Lung (tissue), 11 donors: ENCODE measurements at regions not wholly inside any gene's neighbourhood (a gene's known extent, or its start where the extent isn't known, plus 50 kb on each side); places are given as distances from the start of the nearest gene placed in this dataset.

Experiments used
- ATAC-seq: fragments of 200-7000 bp; cut with Tn5 transposase; one replicate; pipeline ENCODE4 v1.9.1; 2020; ENCODE audit warnings: moderate number of reproducible peaks; ENCODE audit not compliant: insufficient read depth, low FRiP score
- DNase-seq, 3 donors: peaks; one replicate each; pipeline ENCODE4 v3.0.0-alpha.2; 2013 to 2017
- H3K27ac ChIP-seq, 2 donors: one replicate each; pipeline ENCODE4 v1.5.1; 2013; ENCODE audit warnings: mild to moderate bottlenecking in 2 of 2, moderate library complexity in 2 of 2, control low read depth in 1 of 2, inconsistent platforms in 1 of 2, low read depth in 1 of 2, low read length in 1 of 2
- H3K27me3 ChIP-seq, 3 donors: one replicate each; pipeline ENCODE4 v1.5.1; 2013; ENCODE audit warnings: low read length in 2 of 3; ENCODE audit not compliant: control insufficient read depth in 3 of 3, insufficient read depth in 3 of 3
- H3K36me3 ChIP-seq, 4 donors: one replicate each; pipeline ENCODE4 v1.5.1; 2013; ENCODE audit warnings: low read length in 4 of 4, mild to moderate bottlenecking in 1 of 4, moderate library complexity in 1 of 4; ENCODE audit not compliant: control insufficient read depth in 4 of 4, insufficient read depth in 4 of 4
- H3K4me1 ChIP-seq, 5 donors: one replicate each; pipeline ENCODE4 v1.5.1; 2013; ENCODE audit warnings: low read length in 5 of 5, mild to moderate bottlenecking in 2 of 5, moderate library complexity in 1 of 5; ENCODE audit not compliant: control insufficient read depth in 5 of 5, insufficient read depth in 5 of 5
- H3K4me3 ChIP-seq: one replicate; pipeline ENCODE4 v1.5.1; 2013; ENCODE audit warnings: mild to moderate bottlenecking, control low read depth, moderate library complexity
- H3K9ac ChIP-seq, 2 donors: one replicate each; pipeline ENCODE4 v1.5.1; 2013; ENCODE audit warnings: low read length in 2 of 2, control low read depth in 1 of 2; ENCODE audit not compliant: insufficient read depth in 1 of 2
- H3K9me3 ChIP-seq, 4 donors: one replicate each; pipeline ENCODE4 v1.5.1; 2013; ENCODE audit warnings: low read length in 3 of 4, mild to moderate bottlenecking in 1 of 4, moderate library complexity in 1 of 4; ENCODE audit not compliant: control insufficient read depth in 4 of 4, insufficient read depth in 3 of 4
- WGBS, 2 donors: extraction: QIAGEN DNeasy Blood & Tissue Kit; methylation state at CpG; one replicate each; pipeline ENCODE4 v1.1.7; 2013; 5-methylcytosine and 5-hydroxymethylcytosine counted together
- TF ChIP-seq, protein P1 (sequence below): IDR thresholded peaks from 2 replicates; pipeline ENCODE4 v1.5.1; 2012; ENCODE audit warnings: mild to moderate bottlenecking; ENCODE audit errors: control extremely low read depth, extremely low read depth
- donor health status: control.
- donor health status: control.
- donor health status: Bipolar disorder and iron deficiency.
- donor health status: healthy.
- donor health status: DM: yes; HTN: yes; CAD: no.

DNA sequence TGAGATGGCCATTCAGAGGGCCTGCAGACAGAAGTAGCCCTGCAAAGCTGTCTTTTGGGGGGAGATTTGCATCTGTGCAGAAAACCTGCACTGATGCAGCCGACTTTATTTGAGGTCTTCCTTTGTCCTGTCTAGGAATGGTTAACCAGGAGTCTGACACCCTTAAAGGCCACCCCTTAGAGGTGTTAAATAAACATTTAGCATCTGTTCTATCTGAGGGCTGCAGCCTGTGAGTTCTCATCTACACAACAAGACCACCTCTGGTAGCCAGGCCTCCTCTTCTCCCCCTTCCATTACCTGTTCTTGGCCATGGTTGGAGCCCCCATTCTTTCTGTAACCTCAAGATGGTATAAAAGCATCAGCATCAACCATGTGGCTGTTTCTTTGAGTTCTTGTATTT, 214.4 kb upstream of the HS6ST1 start:
- Histone ChIP-seq H3K27ac (no peak overlapping the region), H3K27me3 (no peaks in the 10 kb centered on the region), H3K9me3 (no peaks in the 10 kb centered on the region), H3K4me3 (no peak overlapping the region), H3K9ac (no peak overlapping the region), H3K36me3 (no peaks in the 10 kb centered on the region), H3K4me1 (no peaks in the 10 kb centered on the region)
- WGBS, 2 donors, result 33 to 76% methylated on average over 1 of the region's 1 CpG
- no peak for DNase-seq
- TF ChIP-seq, protein P1, sequence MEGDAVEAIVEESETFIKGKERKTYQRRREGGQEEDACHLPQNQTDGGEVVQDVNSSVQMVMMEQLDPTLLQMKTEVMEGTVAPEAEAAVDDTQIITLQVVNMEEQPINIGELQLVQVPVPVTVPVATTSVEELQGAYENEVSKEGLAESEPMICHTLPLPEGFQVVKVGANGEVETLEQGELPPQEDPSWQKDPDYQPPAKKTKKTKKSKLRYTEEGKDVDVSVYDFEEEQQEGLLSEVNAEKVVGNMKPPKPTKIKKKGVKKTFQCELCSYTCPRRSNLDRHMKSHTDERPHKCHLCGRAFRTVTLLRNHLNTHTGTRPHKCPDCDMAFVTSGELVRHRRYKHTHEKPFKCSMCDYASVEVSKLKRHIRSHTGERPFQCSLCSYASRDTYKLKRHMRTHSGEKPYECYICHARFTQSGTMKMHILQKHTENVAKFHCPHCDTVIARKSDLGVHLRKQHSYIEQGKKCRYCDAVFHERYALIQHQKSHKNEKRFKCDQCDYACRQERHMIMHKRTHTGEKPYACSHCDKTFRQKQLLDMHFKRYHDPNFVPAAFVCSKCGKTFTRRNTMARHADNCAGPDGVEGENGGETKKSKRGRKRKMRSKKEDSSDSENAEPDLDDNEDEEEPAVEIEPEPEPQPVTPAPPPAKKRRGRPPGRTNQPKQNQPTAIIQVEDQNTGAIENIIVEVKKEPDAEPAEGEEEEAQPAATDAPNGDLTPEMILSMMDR, result no peak
- ATAC-seq, result no peak

DNA sequence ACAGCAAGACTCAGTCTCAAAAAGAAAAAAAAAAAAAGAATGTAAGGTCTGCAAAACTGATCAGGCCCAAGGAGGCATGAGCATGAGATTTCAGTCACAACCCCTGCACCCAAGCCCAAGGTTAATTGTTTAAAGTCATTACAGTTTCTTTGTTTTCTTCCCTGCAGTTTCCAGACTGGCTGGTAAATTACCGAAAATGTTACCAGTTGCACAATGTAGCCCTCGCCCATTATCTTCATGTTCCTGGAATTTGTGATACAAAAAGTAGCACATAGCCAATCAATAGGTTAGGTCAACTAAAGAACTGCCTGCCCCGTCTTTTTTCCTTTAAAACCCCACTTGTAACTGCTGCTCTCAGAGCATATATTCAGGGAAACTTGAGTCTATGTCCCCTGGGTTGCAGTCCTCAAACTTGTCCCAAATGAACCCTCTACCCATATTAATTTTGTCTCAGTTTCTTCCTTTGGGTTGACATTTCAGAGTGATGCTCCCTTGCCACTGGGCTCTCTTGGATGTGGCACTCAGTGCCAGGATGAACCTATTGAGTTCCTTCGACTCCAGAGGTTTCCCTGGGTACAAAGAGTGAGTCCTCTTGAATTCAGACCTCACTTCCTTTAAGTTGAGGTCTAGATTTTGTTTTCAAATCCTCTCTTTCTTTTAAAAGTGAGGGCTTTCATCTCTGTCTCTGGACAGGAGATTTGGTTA, 216.2 kb upstream of the HS6ST1 start:
- no peak overlapping the region for H3K9ac ChIP-seq
- 88 to 92% methylated on average over 4 of the region's 4 CpGs for WGBS, 2 donors
- no peak for ATAC-seq

DNA sequence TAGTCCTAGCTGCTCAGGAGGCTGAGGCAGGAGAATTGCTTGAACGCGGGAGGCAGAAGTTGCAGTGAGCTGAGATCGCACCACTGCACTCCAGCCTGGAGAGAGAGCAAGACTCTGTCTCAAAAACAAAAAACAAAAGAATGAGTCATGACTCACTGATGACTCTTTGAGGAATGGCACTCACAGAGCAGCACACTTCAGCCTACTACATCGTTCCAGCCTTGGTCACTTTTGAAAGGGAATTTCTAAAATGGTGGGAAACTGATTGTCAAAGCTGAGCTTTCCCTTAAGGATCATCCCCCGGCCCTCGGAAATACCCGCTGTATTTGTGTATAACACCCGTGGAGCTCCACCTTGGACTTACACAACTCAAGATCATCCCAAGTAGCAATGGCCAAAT, 217.3 kb upstream of the HS6ST1 start:
- TF ChIP-seq, protein P1, result no peak
- 88 to 92% methylated on average over 8 of the region's 8 CpGs for WGBS, 2 donors
- Histone ChIP-seq H3K9ac (no peak overlapping the region), H3K4me1 (no peaks in the 10 kb centered on the region), H3K36me3 (no peaks in the 10 kb centered on the region), H3K27me3 (no peaks in the 10 kb centered on the region), H3K9me3 (no peaks in the 10 kb centered on the region), H3K4me3 (no peak overlapping the region), H3K27ac (no peak overlapping the region)
- DNase-seq, result no peak
- no peak for ATAC-seq

More for the DNA sequence above, 216.2 kb upstream of the HS6ST1 start:
- H3K9me3 ChIP-seq, result no peaks in the 10 kb centered on the region
- H3K27ac ChIP-seq, result no peak overlapping the region
- no peaks in the 10 kb centered on the region for H3K4me1 ChIP-seq
- no peak for DNase-seq
- TF ChIP-seq, protein P1, result no peak
- H3K4me3 ChIP-seq, result no peak overlapping the region
- H3K36me3 ChIP-seq, result no peaks in the 10 kb centered on the region
- H3K27me3 ChIP-seq, result no peaks in the 10 kb centered on the region
